PC-3 (cell line): ENCODE measurements at regions not wholly inside any gene's neighbourhood (a gene's known extent, or its start where the extent isn't known, plus 50 kb on each side); places are given as distances from the start of the nearest gene placed in this dataset.

ENCODE experiments used
- ATAC-seq: fragments of 200-7000 bp; cut with Tn5 transposase; 2 replicates; pipeline ENCODE4 v1.9.1; 2020; ENCODE audit warnings: mild to moderate bottlenecking, moderate library complexity
- BruUV-seq: library from RNA; stranded (reverse); fragments of 400-500 nt; replicated peaks from 2 replicates; lab custom pipeline; 2021; lab: Mats Ljungman, UMichigan
- CTCF ChIA-PET: fragments of 300-600 bp; sonication (Branson Sonifier 250); formaldehyde crosslinking; loops from one replicate; lab custom pipeline; 2022; ENCODE audit warnings: antibody characterized with exemption; lab: Charles Lee
- POLR2A ChIA-PET: fragments of 300-600 bp; sonication (Branson Sonifier 250); formaldehyde crosslinking; loops from one replicate; lab custom pipeline; 2022; ENCODE audit warnings: antibody characterized with exemption; ENCODE audit not compliant: unreplicated experiment; lab: Charles Lee
- DNase-seq: peaks from one replicate; pipeline ENCODE4 v3.0.0-alpha.2; 2015
- H2AFZ ChIP-seq: fragments of 300-600 bp; sonication (generic); 2 replicates; pipeline ENCODE4 v1.6.0; 2016; ENCODE audit warnings: antibody characterized with exemption, low read length
- H3F3A ChIP-seq: fragments of 300-600 bp; sonication (generic); one replicate; pipeline ENCODE4 v1.6.0; 2017; ENCODE audit warnings: antibody characterized with exemption, low read length, control low read depth, mild to moderate bottlenecking; ENCODE audit not compliant: unreplicated experiment
- H3K27ac ChIP-seq: fragments of 300-600 bp; sonication (generic); 2 replicates; pipeline ENCODE4 v1.5.1; 2016; ENCODE audit warnings: mild to moderate bottlenecking, low read length
- H3K27me3 ChIP-seq: fragments of 300-600 bp; sonication (generic); 2 replicates; pipeline ENCODE4 v1.6.1; 2016; ENCODE audit warnings: low read length, mixed read lengths
- H3K36me3 ChIP-seq: fragments of 300-600 bp; sonication (generic); 2 replicates; pipeline ENCODE4 v1.6.1; 2016; ENCODE audit warnings: low read depth, mixed run types, low read length, mixed read lengths
- H3K4me1 ChIP-seq: fragments of 300-600 bp; sonication (generic); 2 replicates; pipeline ENCODE4 v1.5.1; 2016; ENCODE audit warnings: low read length; ENCODE audit not compliant: insufficient read depth
- H3K4me2 ChIP-seq: fragments of 300-600 bp; sonication (generic); 2 replicates; pipeline ENCODE4 v1.6.0; 2016; ENCODE audit warnings: low read length
- H3K4me3 ChIP-seq: fragments of 300-600 bp; sonication (generic); 2 replicates; pipeline ENCODE4 v1.5.1; 2016; ENCODE audit warnings: mild to moderate bottlenecking, low read length, mixed read lengths
- H3K79me2 ChIP-seq: fragments of 300-600 bp; sonication (generic); 2 replicates; pipeline ENCODE4 v1.6.1; 2017; ENCODE audit warnings: low read length, mixed read lengths
- H3K9ac ChIP-seq: fragments of 300-600 bp; sonication (generic); 2 replicates; pipeline ENCODE4 v1.6.0; 2016; ENCODE audit warnings: mild to moderate bottlenecking, low read length
- H3K9me2 ChIP-seq: fragments of 300-600 bp; sonication (generic); replicated peaks from 2 replicates; pipeline ENCODE4 v1.6.1; 2016; ENCODE audit warnings: mixed run types, low read length, mixed read lengths
- H3K9me3 ChIP-seq: fragments of 300-600 bp; sonication (generic); 2 replicates; pipeline ENCODE4 v1.6.1; 2016; ENCODE audit warnings: low read length, mixed read lengths
- H4K20me1 ChIP-seq: fragments of 300-600 bp; sonication (generic); 2 replicates; pipeline ENCODE4 v1.6.1; 2016; ENCODE audit warnings: low read length, mixed read lengths
- EZH2 ChIP-seq: fragments of 300-600 bp; sonication (generic); IDR thresholded peaks from one replicate; pipeline ENCODE4 v1.6.1; 2017; ENCODE audit warnings: antibody characterized with exemption, mild to moderate bottlenecking, low read length; ENCODE audit not compliant: unreplicated experiment
- EZH2phosphoT487 ChIP-seq: fragments of 300-600 bp; sonication (generic); IDR thresholded peaks from 2 replicates; pipeline ENCODE4 v1.6.1; 2018; ENCODE audit warnings: mild to moderate bottlenecking, antibody characterized with exemption, low read length, borderline replicate concordance
- intact Hi-C: fragments of 100-400 bp; cut with micrococcal nuclease; formaldehyde crosslinking; loops from 2 replicates; pipeline ENCODE4 v1.9.0; 2023
- TF ChIP-seq, protein P1 (sequence below): fragments of 300-600 bp; sonication (generic); conservative IDR thresholded peaks from 2 replicates; pipeline ENCODE4 v1.5.1; 2017; ENCODE audit warnings: antibody characterized with exemption, low read depth, mild to moderate bottlenecking, low read length

DNA sequence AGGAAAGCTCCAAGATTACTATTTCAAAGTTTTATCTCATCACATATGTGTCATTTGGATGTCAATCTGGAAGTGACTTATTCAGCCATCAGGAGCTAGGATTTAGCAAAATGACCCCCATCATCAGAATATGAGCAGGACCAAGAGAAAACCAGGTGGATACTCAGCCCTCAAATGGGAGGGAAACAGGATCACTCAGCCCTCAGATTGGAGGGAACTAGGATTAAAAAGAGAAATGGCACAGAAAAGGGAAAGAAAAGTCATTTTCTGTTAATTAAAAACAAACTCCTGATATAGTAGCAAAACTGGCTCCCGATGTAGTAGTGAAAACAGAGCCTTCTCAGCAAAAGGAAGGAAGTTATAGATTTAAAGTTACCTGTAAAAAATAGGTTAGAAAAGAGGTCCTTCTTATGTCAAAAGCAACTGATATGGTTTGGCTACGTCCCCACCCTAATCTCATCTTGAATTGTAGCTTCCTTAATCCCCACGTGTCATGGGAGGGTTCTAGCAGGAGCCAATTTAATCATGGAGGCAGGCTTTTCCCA lies 69.0 kb upstream of the MYCN start:
- H3K4me1 ChIP-seq: no peaks in the 10 kb centered on the region
- H3K9ac ChIP-seq: no peak overlapping the region
- no peaks in the 10 kb centered on the region for H4K20me1 ChIP-seq
- ATAC-seq: no peak
- H3K79me2 ChIP-seq: no peaks in the 10 kb centered on the region
- intact Hi-C loops: no loop called here
- ChIA-PET CTCF (no interaction called here), POLR2A (no interaction called here)
- H3K27ac ChIP-seq: no peak overlapping the region
- H3K9me2 ChIP-seq: no peaks in the 10 kb centered on the region
- BruUV-seq: no TSS peak
- no peak overlapping the region for H3K4me3 ChIP-seq
- no peak overlapping the region for H2AFZ ChIP-seq
- no peaks in the 10 kb centered on the region for H3K9me3 ChIP-seq
- no peaks in the 10 kb centered on the region for H3K27me3 ChIP-seq
- no peaks in the 10 kb centered on the region for H3F3A ChIP-seq
- no peaks in the 10 kb centered on the region for H3K36me3 ChIP-seq
- no peak for TF ChIP-seq EZH2phosphoT487
- no peak overlapping the region for H3K4me2 ChIP-seq
- DNase-seq: no peak

GRCh38 chr2:15872854-15873253 lies 67.5 kb upstream of the MYCN start:
- Histone ChIP-seq H3K9me2 (no peaks in the 10 kb centered on the region), H3K79me2 (no peaks in the 10 kb centered on the region), H3K4me3 (no peak overlapping the region), H3K27ac (no peak overlapping the region), H3K4me2 (no peak overlapping the region), H3K9ac (no peak overlapping the region), H3K9me3 (no peaks in the 10 kb centered on the region), H3K27me3 (no peaks in the 10 kb centered on the region), H3F3A (no peaks in the 10 kb centered on the region), H4K20me1 (no peaks in the 10 kb centered on the region), H3K36me3 (no peaks in the 10 kb centered on the region), H2AFZ (no peak overlapping the region), H3K4me1 (no peaks in the 10 kb centered on the region)
- intact Hi-C loops: no loop called here
- ChIA-PET CTCF (no interaction called here), POLR2A (no interaction called here)
- no TSS peak for BruUV-seq
- TF ChIP-seq EZH2phosphoT487 (no peak), EZH2 (no peak)
- TF ChIP-seq, protein P1, sequence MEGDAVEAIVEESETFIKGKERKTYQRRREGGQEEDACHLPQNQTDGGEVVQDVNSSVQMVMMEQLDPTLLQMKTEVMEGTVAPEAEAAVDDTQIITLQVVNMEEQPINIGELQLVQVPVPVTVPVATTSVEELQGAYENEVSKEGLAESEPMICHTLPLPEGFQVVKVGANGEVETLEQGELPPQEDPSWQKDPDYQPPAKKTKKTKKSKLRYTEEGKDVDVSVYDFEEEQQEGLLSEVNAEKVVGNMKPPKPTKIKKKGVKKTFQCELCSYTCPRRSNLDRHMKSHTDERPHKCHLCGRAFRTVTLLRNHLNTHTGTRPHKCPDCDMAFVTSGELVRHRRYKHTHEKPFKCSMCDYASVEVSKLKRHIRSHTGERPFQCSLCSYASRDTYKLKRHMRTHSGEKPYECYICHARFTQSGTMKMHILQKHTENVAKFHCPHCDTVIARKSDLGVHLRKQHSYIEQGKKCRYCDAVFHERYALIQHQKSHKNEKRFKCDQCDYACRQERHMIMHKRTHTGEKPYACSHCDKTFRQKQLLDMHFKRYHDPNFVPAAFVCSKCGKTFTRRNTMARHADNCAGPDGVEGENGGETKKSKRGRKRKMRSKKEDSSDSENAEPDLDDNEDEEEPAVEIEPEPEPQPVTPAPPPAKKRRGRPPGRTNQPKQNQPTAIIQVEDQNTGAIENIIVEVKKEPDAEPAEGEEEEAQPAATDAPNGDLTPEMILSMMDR: no peak
- DNase-seq (no peak), ATAC-seq (no peak)

- H3K9me2 ChIP-seq: no peaks in the 10 kb centered on the region
- H3K79me2 ChIP-seq: no peaks in the 10 kb centered on the region
- CTCF ChIA-PET: no interaction called here
- H3K9me3 ChIP-seq: no peaks in the 10 kb centered on the region
- TF ChIP-seq EZH2phosphoT487 (no peak), EZH2 (no peak)
- TF ChIP-seq, protein P1: no peak
- POLR2A ChIA-PET: no interaction called here
- H3K4me1 ChIP-seq: no peaks in the 10 kb centered on the region
- no peak overlapping the region for H3K9ac ChIP-seq
- no peak overlapping the region for H3K4me2 ChIP-seq
- ATAC-seq (no peak), DNase-seq (no peak)
- no peaks in the 10 kb centered on the region for H3F3A ChIP-seq
- no peak overlapping the region for H3K27ac ChIP-seq
- no TSS peak for BruUV-seq
- H4K20me1 ChIP-seq: no peaks in the 10 kb centered on the region
- no peak overlapping the region for H3K4me3 ChIP-seq
- intact Hi-C loops: no loop called here
- no peaks in the 10 kb centered on the region for H3K27me3 ChIP-seq
- H3K36me3 ChIP-seq: no peaks in the 10 kb centered on the region
- H2AFZ ChIP-seq: no peak overlapping the region
Measured at GRCh38 chr2:15874321-15874720, 66.0 kb upstream of the MYCN start.
